Omental fat pad (tissue), 3 donors: ENCODE measurements at regions not wholly inside any gene's neighbourhood (a gene's known extent, or its start where the extent isn't known, plus 50 kb on each side); places are given as distances from the start of the nearest gene placed in this dataset.

Experiments
- ATAC-seq: fragments of 150-250 bp; one replicate; pipeline ENCODE4 v1.9.1; 2016; ENCODE audit warnings: mild to moderate bottlenecking, moderate library complexity; ENCODE audit not compliant: low FRiP score
- DNase-seq: peaks from one replicate; pipeline ENCODE4 v3.0.0-alpha.2; 2019; ENCODE audit warnings: low spot score
- TF ChIP-seq, protein P1 (sequence below), 3 donors: fragments of 450-650 bp; IDR thresholded peaks; one replicate each; pipeline ENCODE4 v1.5.1; 2016 to 2017; ENCODE audit warnings: antibody characterized with exemption in 3 of 3, mild to moderate bottlenecking in 3 of 3, moderate library complexity in 2 of 3

DNA sequence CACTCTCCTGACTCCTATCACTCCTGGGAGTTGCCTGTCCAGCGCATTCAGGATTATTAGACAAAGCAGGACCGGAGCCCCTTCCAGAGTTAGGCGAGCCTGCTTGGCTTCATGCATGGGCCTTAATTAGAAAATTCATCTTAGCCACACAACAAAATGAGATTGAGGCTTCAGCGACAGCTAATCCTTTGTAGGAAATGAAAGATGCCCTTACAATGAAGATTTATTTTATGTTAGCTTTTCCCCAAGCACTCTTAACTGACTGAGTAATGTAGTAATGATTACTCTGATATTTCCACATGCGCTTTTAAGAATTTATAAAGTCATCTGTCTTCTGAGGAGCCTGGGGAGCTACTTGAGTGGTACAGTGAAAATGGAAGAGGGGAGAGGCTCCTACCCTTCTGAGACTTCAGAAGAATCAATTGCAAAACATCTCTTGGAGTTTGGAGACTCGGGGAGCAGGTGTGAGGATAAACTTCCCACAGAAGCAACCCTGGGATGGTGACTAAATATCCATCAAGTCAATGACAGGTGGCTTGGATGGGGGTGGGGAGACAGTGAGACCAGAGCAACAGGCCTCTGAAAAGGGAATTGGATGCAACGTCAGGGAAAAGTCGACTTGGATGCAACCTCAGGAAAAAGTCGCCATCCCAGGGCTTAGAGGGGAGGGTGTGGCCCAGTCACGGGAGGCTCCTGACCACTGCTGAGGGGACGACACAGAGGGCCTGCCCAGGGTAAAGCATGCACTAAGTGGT is 434.5 kb upstream of the B3GAT1 start:
- TF ChIP-seq, protein P1, sequence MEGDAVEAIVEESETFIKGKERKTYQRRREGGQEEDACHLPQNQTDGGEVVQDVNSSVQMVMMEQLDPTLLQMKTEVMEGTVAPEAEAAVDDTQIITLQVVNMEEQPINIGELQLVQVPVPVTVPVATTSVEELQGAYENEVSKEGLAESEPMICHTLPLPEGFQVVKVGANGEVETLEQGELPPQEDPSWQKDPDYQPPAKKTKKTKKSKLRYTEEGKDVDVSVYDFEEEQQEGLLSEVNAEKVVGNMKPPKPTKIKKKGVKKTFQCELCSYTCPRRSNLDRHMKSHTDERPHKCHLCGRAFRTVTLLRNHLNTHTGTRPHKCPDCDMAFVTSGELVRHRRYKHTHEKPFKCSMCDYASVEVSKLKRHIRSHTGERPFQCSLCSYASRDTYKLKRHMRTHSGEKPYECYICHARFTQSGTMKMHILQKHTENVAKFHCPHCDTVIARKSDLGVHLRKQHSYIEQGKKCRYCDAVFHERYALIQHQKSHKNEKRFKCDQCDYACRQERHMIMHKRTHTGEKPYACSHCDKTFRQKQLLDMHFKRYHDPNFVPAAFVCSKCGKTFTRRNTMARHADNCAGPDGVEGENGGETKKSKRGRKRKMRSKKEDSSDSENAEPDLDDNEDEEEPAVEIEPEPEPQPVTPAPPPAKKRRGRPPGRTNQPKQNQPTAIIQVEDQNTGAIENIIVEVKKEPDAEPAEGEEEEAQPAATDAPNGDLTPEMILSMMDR (IDR thresholded peaks at IDR 0.05), result no peak
- no peak for DNase-seq
- ATAC-seq, result no peak

DNA sequence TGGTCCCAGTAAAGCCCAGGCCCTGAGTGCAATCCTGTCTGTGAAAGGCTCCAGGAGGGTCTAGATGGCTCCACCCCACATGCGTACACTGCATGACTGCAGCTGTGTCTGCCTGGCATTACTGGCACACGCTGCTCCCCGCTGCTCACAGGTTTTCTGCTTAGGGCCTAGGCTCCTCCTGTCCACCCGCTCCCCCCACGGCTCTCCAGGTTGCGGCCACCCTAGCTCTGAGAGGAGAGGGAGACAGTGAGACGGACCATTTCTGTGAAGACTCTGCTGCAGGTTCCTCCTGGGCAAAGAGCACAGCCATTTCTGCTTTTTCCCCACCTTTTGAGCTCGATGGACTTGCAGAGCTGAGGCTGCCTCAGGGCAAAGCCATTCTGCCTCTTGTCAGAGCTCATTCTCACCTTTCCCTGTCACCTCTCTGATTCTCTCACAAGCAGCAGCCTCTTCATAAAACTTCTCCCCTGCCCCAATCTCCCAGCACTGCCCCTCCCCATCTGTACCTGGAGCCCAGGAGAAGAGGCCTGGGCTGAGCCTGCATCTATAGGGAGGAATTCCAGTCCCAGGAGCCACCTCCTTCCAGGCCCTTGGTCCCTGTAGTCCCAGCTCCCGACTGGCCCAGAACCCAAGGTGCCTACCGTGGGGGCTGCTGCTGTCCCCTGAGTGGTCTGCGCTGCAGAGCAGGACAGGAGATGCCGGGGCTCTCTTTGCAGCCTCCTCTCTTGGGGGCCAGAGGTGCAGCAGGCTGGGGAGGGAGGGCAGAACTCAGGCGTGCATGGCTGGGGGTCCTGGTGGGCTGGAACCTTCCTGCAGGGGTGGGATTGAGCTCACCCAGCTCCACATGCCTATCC is 433.7 kb upstream of the B3GAT1 start:
- TF ChIP-seq, protein P1 (IDR thresholded peaks at IDR 0.05), result no peak
- ATAC-seq, result no peak
- no peak for DNase-seq

DNA sequence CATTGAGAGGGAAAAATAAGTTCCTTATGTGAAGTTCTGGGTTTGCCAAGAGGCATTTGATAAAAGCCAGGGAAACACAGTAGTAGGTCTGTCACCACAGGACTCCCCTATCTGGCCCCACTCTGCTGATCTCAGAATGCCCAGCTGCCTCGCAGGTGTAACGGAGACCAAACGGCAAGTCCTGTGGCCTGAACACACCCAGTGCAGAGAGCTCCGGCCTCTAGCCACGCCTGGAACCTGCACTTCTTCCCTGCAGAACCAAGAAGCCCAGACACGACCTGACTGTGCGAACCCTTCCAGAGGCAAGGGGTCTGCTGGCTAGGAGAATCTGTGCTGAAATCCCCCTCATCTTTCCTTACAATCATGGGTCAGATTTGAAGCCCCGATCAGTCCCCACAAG is 432.8 kb upstream of the B3GAT1 start:
- DNase-seq (no peak), ATAC-seq (no peak)
- TF ChIP-seq, protein P1 (IDR thresholded peaks at IDR 0.05), result no peak

DNA sequence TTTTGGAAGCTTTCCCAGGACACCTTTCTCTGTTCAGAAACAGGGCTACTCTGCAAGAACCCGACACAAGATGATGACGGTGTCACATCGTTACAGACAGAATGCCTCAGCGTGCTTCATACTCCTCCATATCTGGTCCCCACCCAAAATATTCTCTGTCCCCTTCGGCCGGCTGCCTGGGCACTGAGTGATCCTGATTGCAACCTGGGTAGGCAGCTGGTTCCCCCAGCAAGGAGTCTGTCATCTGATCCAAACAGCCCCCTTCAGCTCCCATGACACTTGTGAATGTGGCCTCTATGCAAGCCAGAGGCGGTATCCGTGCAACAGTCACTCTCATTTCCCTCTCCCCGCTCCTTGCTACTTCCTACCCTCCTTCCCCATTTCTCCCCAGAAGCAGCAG is 431.7 kb upstream of the B3GAT1 start:
- ATAC-seq (no peak), DNase-seq (no peak)
- TF ChIP-seq, protein P1 (IDR thresholded peaks at IDR 0.05), result no peak

DNA sequence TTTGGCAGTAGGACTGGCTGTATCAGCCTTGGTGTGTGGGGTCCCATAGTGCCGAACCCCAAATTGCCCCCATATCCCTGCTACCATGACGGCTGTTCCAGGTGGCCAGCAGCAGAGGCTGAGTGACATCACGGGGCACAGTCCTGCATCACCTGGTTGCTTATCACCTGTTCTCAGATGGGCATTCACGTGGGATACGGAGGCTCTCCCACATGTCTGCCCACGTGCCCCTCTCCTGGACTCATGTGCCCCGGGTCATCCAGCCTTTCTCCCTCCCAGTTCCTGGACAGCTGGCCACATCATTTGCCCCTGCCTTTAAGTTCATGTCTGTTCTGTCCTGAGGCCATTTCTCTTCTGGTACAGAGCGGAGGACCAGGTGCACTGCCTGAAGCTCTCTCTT is 431.0 kb upstream of the B3GAT1 start:
- ATAC-seq, result no peak
- TF ChIP-seq, protein P1 (IDR thresholded peaks at IDR 0.05), result no peak
- DNase-seq, result no peak

DNA sequence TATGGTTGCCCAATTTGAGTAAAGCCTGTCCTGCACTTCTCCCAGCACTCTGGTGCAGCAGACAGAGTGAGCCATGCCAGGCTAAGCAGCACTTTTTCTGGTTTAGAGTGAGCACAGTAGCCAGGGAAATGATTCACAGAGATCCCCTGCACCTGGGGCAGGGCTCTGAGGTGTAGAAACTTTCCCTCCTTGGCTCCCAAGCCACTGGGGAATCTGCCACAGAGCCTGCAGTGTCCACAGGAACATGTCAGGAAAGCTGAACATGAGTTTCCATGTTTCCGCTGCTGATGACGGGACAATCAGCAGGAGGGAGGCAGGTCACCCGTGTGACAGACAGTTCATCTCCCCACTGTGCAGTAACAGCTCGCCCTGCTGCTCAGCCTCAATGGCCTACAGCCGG is 429.9 kb upstream of the B3GAT1 start:
- ATAC-seq (no peak), DNase-seq (no peak)
- TF ChIP-seq, protein P1 (IDR thresholded peaks at IDR 0.05), result no peak
